ENCODE measurements at regions not wholly inside any gene's neighbourhood (a gene's known extent, or its start where the extent isn't known, plus 50 kb on each side); places are given as distances from the start of the nearest gene placed in this dataset.

GRCh38 chr13:26953291-26953690 lies 192.7 kb upstream of the GPR12 start:
- no peak for TF ChIP-seq JUND (IDR thresholded peaks at IDR 0.05; ENCODE audit: low read depth)
- in situ Hi-C loops (cut with HindIII; ENCODE audit: low pct_unique_long_range_greater_than_20kb, low sequenced_read_pairs) = no loop called here
- no peak for DNase-seq (ENCODE audit: low read depth in 1 of 2, low spot score in 1 of 2)

GRCh38 chr13:26952551-26953143 lies 192.1 kb upstream of the GPR12 start:
- in situ Hi-C loops (cut with HindIII; ENCODE audit: low pct_unique_long_range_greater_than_20kb, low sequenced_read_pairs) = no loop called here
- no peak for TF ChIP-seq JUND (IDR thresholded peaks at IDR 0.05; ENCODE audit: low read depth)
- no peak for DNase-seq (ENCODE audit: low read depth in 1 of 2, low spot score in 1 of 2)

- no peak for DNase-seq (ENCODE audit: low read depth in 1 of 2, low spot score in 1 of 2)
- in situ Hi-C loops (cut with HindIII; ENCODE audit: low pct_unique_long_range_greater_than_20kb, low sequenced_read_pairs) = no loop called here
- TF ChIP-seq JUND (IDR thresholded peaks at IDR 0.05; ENCODE audit: low read depth) = no peak
Observed at GRCh38 chr13:26951581-26952177, 191.1 kb upstream of the GPR12 start.

- no peak for DNase-seq (ENCODE audit: low read depth in 1 of 2, low spot score in 1 of 2)
- in situ Hi-C loops (cut with HindIII; ENCODE audit: low pct_unique_long_range_greater_than_20kb, low sequenced_read_pairs) = no loop called here
- no peak for TF ChIP-seq JUND (IDR thresholded peaks at IDR 0.05; ENCODE audit: low read depth)
Observed at GRCh38 chr13:26950968-26951367, 190.4 kb upstream of the GPR12 start.

GRCh38 chr13:26950546-26950945 lies 190.0 kb upstream of the GPR12 start:
- in situ Hi-C loops (cut with HindIII; ENCODE audit: low pct_unique_long_range_greater_than_20kb, low sequenced_read_pairs) = no loop called here

GRCh38 chr13:26949701-26950502 lies 189.3 kb upstream of the GPR12 start:
- no peak for DNase-seq (ENCODE audit: low read depth in 1 of 2, low spot score in 1 of 2)
- in situ Hi-C loops (cut with HindIII; ENCODE audit: low pct_unique_long_range_greater_than_20kb, low sequenced_read_pairs) = no loop called here

More at GRCh38 chr13:26950546-26950945, 190.0 kb upstream of the GPR12 start:
- no peak for DNase-seq (ENCODE audit: low read depth in 1 of 2, low spot score in 1 of 2)
- no peak for TF ChIP-seq JUND (IDR thresholded peaks at IDR 0.05; ENCODE audit: low read depth)

GRCh38 chr13:26948353-26948752 lies 187.8 kb upstream of the GPR12 start:
- no peak for TF ChIP-seq JUND (IDR thresholded peaks at IDR 0.05; ENCODE audit: low read depth)
- in situ Hi-C loops (cut with HindIII; ENCODE audit: low pct_unique_long_range_greater_than_20kb, low sequenced_read_pairs) = no loop called here
- DNase-seq (ENCODE audit: low read depth in 1 of 2, low spot score in 1 of 2) = no peak

More at GRCh38 chr13:26949701-26950502, 189.3 kb upstream of the GPR12 start:
- no peak for TF ChIP-seq JUND (IDR thresholded peaks at IDR 0.05; ENCODE audit: low read depth)

- DNase-seq (ENCODE audit: low read depth in 1 of 2, low spot score in 1 of 2) = peak; percentile 35 to 73
- TF ChIP-seq JUND (IDR thresholded peaks at IDR 0.05; ENCODE audit: low read depth) = no peak
- in situ Hi-C loops (cut with HindIII; ENCODE audit: low pct_unique_long_range_greater_than_20kb, low sequenced_read_pairs) = no loop called here
Observed at GRCh38 chr13:26946684-26947343, 186.2 kb upstream of the GPR12 start.

- in situ Hi-C loops (cut with HindIII; ENCODE audit: low pct_unique_long_range_greater_than_20kb, low sequenced_read_pairs) = no loop called here
- TF ChIP-seq JUND (IDR thresholded peaks at IDR 0.05; ENCODE audit: low read depth) = no peak
- no peak for DNase-seq (ENCODE audit: low read depth in 1 of 2, low spot score in 1 of 2)
Observed at GRCh38 chr13:26943748-26944147, 183.2 kb upstream of the GPR12 start.

- no peak for DNase-seq (ENCODE audit: low read depth in 1 of 2, low spot score in 1 of 2)
- TF ChIP-seq JUND (IDR thresholded peaks at IDR 0.05; ENCODE audit: low read depth) = no peak
- in situ Hi-C loops (cut with HindIII; ENCODE audit: low pct_unique_long_range_greater_than_20kb, low sequenced_read_pairs) = no loop called here
Observed at GRCh38 chr13:26942184-26942583, 181.6 kb upstream of the GPR12 start.

GRCh38 chr13:26941345-26942174 lies 181.0 kb upstream of the GPR12 start:
- TF ChIP-seq JUND (IDR thresholded peaks at IDR 0.05; ENCODE audit: low read depth) = no peak
- in situ Hi-C loops (cut with HindIII; ENCODE audit: low pct_unique_long_range_greater_than_20kb, low sequenced_read_pairs) = no loop called here
- DNase-seq (ENCODE audit: low read depth in 1 of 2, low spot score in 1 of 2) = no peak

- DNase-seq (ENCODE audit: low read depth in 1 of 2, low spot score in 1 of 2) = no peak
- in situ Hi-C loops (cut with HindIII; ENCODE audit: low pct_unique_long_range_greater_than_20kb, low sequenced_read_pairs) = no loop called here
Observed at GRCh38 chr13:26934096-26934495, 173.5 kb upstream of the GPR12 start.

More at GRCh38 chr13:26934096-26934495, 173.5 kb upstream of the GPR12 start:
- no peak for TF ChIP-seq JUND (IDR thresholded peaks at IDR 0.05; ENCODE audit: low read depth)
